ENCODE measurements at regions not wholly inside any gene's neighbourhood (a gene's known extent, or its start where the extent isn't known, plus 50 kb on each side); places are given as distances from the start of the nearest gene placed in this dataset.

GRCh38 chr14:38442208-38442607, 186.3 kb upstream of the CLEC14A start:
- FAIRE-seq: no peak
- DNase-seq (ENCODE audit: low spot score in 2 of 2): no peak

- FAIRE-seq (no peak), DNase-seq (ENCODE audit: low spot score in 2 of 2) (no peak)
Observed at GRCh38 chr14:38432186-38432585, 176.3 kb upstream of the CLEC14A start.

- no peak for DNase-seq (ENCODE audit: low spot score in 2 of 2)
- FAIRE-seq: no peak
Observed at GRCh38 chr14:38431156-38431555, 175.3 kb upstream of the CLEC14A start.

GRCh38 chr14:38430522-38430921, 174.6 kb upstream of the CLEC14A start:
- DNase-seq (ENCODE audit: low spot score in 2 of 2) (no peak), FAIRE-seq (no peak)

- no peak for DNase-seq (ENCODE audit: low spot score in 2 of 2)
- no peak for FAIRE-seq
Observed at GRCh38 chr14:38425324-38425976, 169.6 kb upstream of the CLEC14A start.

- DNase-seq (ENCODE audit: low spot score in 2 of 2): no peak
Observed at GRCh38 chr14:38420048-38420447, 164.2 kb upstream of the CLEC14A start.

GRCh38 chr14:38419579-38419978, 163.7 kb upstream of the CLEC14A start:
- no peak for DNase-seq (ENCODE audit: low spot score in 2 of 2)

More at GRCh38 chr14:38420048-38420447, 164.2 kb upstream of the CLEC14A start:
- no peak for FAIRE-seq

GRCh38 chr14:38412654-38413053, 156.8 kb upstream of the CLEC14A start:
- FAIRE-seq: no peak
- DNase-seq (ENCODE audit: low spot score in 2 of 2): no peak

More at GRCh38 chr14:38419579-38419978, 163.7 kb upstream of the CLEC14A start:
- FAIRE-seq: no peak

- DNase-seq (ENCODE audit: low spot score in 2 of 2) (no peak), FAIRE-seq (no peak)
Observed at GRCh38 chr14:38410442-38410841, 154.5 kb upstream of the CLEC14A start.

GRCh38 chr14:38409071-38409705, 153.3 kb upstream of the CLEC14A start:
- no peak for DNase-seq (ENCODE audit: low spot score in 2 of 2)
- FAIRE-seq: no peak

- DNase-seq (ENCODE audit: low spot score in 2 of 2): no peak
- FAIRE-seq: no peak
Observed at GRCh38 chr14:38405851-38406635, 150.2 kb upstream of the CLEC14A start.

- DNase-seq (ENCODE audit: low spot score in 2 of 2) (no peak), FAIRE-seq (no peak)
Observed at GRCh38 chr14:38404616-38405015, 148.7 kb upstream of the CLEC14A start.

GRCh38 chr14:38404100-38404541, 148.2 kb upstream of the CLEC14A start:
- DNase-seq (ENCODE audit: low spot score in 2 of 2) (no peak), FAIRE-seq (no peak)

- FAIRE-seq (no peak), DNase-seq (ENCODE audit: low spot score in 2 of 2) (no peak)
Observed at GRCh38 chr14:38400751-38401150, 144.9 kb upstream of the CLEC14A start.

- no peak for FAIRE-seq
- DNase-seq (ENCODE audit: low spot score in 2 of 2): no peak
Observed at GRCh38 chr14:38399652-38400051, 143.8 kb upstream of the CLEC14A start.

- no peak for FAIRE-seq
- DNase-seq (ENCODE audit: low spot score in 2 of 2): no peak
Observed at GRCh38 chr14:38394767-38395166, 138.9 kb upstream of the CLEC14A start.

GRCh38 chr14:38394064-38394463, 138.2 kb upstream of the CLEC14A start:
- DNase-seq (ENCODE audit: low spot score in 2 of 2) (no peak), FAIRE-seq (no peak)

- no peak for DNase-seq (ENCODE audit: low spot score in 2 of 2)
- FAIRE-seq: no peak
Observed at GRCh38 chr14:38391334-38391733, 135.4 kb upstream of the CLEC14A start.

- FAIRE-seq (no peak), DNase-seq (ENCODE audit: low spot score in 2 of 2) (no peak)
Observed at GRCh38 chr14:38389681-38390080, 133.8 kb upstream of the CLEC14A start.

GRCh38 chr14:38387821-38388220, 131.9 kb upstream of the CLEC14A start:
- DNase-seq (ENCODE audit: low spot score in 2 of 2): no peak
- no peak for FAIRE-seq

- FAIRE-seq (no peak), DNase-seq (ENCODE audit: low spot score in 2 of 2) (no peak)
Observed at GRCh38 chr14:38385836-38386235, 129.9 kb upstream of the CLEC14A start.
